HUDEP-2 (cell line): ENCODE measurements at regions not wholly inside any gene's neighbourhood (a gene's known extent, or its start where the extent isn't known, plus 50 kb on each side); places are given as distances from the start of the nearest gene placed in this dataset.

Source experiments
- DNase-seq, 76 experiments: peaks; one replicate each; lab custom pipeline; 2025; ENCODE audit not compliant: unreplicated experiment in 76 of 76; lab: John Stamatoyannopoulos, UW

DNA sequence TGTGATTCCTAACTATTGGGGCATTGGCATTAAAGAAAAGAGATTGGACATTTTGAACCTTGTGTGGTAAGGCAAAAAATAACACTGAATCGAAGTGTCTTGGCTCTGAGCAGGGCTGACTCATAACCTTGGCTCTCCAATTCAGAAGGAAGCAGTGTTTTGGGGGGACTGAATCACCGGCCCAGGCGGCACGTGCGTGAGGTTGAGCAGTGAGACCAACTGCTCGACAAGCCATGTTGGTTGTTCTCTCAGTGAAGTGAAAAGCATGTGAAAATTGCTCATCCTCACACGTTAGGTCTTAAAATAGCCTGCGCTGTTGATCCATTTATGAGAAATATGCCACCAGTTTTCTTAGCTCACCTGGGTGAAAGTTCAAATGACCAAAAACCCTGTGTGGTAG lies 137.8 kb upstream of the SPACA1 start:
- DNase-seq: no peak

DNA sequence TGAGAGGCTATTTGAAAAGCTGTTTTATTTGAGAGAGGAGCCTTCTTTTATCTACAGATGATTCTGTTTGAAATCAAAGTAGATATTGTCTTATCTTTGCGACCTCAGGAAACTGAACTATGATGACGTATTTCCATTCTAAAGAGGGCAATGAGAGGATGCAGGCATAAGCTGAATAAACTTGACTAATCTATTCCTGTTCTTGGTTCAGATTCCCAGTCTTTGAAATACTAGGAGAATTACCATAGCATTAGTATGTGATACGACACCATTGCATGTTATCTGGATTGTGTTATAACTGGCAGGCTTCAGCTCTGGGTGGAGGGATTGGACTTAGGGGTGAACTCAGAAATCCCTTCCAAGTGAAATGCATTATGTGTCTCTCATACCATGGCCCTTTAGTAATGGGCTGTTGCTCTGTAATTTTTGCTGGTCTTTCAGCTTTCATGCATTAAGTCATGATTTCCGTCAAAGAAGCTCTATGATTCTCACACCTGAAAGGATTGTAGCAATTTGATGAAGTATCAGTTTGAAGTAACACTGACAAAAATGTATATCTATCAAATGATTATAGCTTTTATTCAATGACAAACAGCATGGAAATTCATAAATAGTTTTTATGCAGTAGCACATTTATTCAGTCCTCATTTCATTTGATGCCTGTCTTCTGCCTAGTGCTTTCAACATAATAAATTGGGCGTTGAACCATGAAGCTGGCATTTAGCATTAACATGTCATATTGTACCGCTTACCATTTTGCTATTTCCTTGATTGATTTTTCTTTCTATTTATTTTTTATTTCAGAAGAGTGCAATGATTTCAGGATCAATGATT lies 138.4 kb upstream of the SPACA1 start:
- DNase-seq: no peak

DNA sequence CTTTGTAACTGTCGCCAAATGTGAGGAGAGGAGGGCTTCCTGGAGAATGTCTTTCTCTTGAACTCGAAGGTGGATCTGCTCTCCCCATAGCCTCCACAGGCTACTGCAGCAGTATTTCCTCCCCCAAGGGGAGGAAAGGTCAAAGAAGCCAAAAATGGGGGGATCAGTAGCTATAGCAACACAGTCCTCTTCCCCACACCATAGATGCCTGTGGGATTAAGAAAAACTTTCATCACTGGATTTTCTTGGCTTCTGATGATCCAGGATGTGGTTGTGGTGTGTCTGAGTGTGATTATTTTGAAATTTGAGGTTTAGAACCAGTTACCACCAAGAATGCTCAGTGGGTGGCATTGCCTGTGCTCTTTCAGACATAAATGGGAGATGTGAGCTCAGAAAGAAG lies 140.1 kb upstream of the SPACA1 start:
- DNase-seq: no peak

DNA sequence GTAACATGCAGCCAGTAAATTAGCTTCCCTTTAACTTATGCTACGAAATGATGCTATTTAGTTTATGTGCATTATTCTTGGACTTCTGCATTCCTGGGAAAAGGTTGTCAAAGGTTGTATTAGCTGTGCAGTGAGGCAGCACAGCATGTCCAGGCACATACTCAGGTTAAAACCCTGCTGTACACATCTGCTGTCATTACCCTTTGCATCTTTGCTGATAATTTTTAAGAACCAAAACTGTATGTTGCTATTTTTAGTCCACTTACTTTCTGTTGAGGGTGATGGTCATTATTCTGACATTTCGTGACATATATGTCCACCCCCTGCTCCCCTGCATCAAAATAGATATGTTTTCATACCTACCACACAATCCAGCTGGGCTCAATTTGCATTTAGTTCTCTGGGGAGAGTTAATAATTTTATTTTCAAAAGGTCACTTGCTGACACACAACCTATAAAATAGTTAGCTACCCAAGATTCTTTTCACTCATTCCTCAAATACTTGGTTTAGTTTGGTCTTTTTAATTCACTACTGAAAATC lies 142.5 kb upstream of the SPACA1 start:
- DNase-seq: no peak

DNA sequence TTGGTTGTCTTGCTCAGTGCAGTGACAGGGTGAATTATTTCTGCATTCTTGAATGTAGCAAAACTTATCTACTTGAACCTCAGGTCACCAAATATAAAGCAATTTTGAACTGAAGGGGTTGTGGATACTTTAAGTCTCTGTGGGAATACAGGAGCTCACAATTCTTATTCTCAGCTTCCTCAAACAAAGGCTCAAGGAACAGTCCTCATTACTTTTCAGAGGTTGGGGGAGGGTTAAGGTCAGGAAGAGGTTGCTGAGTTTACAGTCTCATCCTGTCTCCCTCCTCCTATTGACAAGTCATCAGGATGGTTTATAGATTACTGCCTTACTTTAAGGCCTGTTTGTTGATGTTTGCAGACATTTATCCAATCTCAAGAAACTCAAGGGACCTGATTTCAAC lies 143.6 kb upstream of the SPACA1 start:
- DNase-seq: no peak

DNA sequence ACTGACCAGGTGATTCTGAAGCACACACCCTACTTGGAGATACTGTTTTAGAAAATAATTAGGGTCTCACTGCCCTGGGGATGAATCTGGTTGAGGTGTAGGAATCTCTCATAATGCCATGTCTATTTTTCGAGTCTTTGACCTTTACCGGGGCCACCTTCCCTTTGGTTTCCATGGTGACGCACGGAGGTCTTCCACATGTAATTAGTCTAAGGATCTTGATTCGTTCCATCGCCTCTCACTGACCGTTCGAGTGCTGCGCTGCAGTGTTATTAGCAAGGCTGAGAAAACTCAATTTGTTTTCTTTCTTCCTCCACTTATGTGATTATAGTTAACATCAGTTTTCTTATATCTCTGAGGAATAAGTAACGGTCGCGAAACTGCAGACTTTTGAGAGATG lies 144.3 kb upstream of the SPACA1 start:
- no peak for DNase-seq

DNA sequence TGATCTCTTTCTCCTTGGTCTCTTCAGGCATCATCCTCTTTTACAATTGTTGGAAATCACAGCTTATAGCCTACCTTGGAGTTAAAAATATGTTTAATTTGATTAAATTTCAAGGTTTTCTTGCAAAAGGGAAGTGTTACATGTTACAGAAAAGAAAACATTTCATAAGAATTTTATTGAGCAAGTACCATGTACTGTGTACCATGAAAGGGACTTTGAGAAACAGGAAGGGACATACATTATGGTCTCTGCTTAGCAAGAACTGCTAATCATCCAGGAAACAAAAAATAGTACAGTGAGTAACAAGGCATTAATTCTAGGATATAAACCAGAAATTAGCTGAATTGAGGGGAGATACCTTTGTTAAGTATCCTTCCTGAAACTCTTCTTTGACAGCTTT lies 145.3 kb upstream of the SPACA1 start:
- DNase-seq: no peak

DNA sequence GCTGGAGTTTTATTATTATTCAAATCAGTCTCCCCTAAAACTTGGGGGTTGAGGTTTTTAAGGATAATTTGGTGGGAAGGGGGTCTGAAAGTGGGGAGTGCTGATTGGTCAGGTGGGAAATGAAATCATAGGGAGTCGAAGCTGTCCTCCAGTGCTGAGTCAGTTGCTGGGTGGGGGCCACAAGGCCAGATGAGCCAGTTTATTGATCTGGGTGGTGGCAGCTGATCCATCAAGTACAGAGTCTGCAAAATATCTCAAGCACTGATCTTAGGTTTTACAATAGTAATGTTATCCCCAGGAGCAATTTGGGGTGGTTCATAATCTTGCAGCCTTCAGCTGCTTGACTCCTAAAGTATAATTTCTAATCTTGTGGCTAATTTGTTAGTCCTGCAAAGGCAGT lies 146.0 kb upstream of the SPACA1 start:
- peak in 1 of 76 experiments; percentile 9 for DNase-seq

DNA sequence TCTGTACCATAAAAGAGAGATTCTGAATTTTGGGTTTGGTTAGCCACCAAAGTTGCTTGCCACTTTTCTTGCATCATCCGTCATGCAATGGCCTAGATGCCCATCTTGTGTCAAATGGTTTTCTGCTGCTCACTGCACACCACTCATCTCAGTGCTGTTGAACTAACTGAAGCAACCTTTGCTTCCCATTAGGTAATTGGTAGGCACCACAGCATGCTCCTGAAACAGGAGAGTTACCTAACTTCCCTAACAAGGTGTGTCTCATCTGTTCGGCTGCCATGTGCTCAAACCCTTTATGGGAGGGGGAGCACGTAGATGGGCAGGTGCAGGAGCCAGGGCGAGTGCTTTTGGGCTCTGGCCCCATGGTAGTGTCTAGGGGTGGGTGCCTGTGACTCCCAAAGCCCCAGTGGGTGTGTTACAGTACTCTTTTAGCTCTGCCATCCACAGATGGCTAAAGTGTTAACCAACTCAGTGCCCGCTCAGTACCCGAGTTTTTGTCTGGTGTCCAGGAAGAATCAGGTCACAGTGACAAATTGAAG lies 147.4 kb upstream of the SPACA1 start:
- DNase-seq: no peak

DNA sequence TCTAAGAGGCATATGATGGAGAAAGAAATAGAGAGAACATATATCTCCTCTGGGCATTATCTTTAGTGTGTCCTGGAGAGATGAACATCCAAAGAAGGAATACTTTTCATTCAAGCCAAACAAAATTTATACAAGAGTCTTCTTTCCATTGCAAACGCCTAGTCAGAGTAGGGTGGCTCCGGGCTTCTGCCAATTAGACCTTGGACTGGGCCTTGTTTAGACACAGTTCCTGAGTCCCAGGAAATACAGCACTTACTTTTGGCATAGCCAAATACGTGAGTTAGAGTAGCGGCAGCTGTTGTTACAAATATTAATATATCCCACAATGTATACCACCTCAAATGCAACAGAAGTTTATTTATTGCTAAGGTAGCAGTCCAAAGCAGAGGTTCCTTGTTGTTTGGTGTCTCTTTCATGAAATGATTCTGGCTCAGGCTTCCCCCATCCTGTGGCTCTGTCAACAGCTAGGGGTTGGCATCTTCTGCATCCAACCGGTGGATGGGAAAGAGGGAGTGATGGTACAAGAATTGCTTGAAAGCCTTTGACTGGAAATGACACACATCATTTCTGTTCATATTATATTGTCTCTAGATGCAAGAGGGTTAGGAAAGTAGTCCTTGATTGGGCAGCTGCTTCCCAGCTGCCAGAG lies 148.0 kb upstream of the SPACA1 start:
- DNase-seq: no peak

DNA sequence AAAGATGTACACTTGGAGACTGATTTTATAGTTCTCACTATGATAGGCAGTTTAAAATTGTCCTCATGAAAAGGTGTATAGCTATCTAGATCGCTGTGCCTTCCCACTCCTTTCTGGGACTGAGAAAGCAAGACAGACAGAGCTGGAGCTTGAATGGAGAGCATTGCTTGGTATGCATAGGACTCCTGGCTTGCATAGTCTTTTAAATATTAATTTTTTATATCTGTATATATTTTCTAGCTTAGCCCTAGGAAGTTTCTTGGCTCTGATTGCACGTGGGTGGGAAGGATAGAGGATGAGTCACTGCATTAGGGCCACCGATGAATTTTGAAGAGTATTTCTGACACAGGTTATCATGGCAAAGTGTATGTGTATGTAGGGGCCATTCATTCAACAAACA lies 150.0 kb upstream of the SPACA1 start:
- peak in 1 of 76 experiments; percentile 21 for DNase-seq

DNA sequence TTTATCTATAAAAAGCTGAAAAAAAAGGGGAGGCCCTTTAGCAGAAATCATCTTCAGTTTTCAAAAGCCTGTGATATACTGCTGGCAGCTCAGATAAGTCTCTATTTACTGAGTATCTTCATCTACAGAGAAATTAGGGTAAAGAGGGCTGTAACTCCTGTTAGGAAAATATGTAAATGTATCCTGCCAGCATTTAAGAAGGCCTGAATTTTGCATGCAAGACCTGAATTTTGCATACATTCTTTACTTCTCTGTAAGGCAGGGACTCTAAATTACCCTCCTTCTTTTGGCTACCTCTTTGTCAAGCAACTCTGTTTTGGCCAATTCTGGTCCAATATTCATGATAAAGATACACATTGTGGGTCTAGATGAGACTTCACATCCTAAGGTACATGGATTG lies 150.6 kb upstream of the SPACA1 start:
- DNase-seq: peak in 2 of 76 experiments; percentile 16 to 25

DNA sequence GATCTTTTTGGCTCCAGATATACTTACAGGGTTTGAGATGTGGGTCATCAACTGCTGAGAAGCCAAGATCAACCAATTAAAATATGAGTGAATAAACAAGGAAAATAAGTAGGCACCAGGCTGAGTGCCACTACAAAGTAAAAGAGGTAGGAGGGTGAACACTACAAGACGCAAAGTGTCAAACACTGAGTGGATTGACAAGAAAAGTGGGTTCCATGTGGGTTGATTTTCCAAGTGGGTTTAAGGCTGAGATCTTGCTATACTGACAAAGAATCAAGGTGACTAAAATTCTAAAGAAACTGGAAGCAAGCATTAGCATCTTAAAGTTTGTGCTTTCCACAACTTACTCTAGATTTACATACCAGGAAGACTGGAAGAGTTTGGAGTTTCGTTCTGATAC lies 160.4 kb upstream of the SPACA1 start:
- no peak for DNase-seq

DNA sequence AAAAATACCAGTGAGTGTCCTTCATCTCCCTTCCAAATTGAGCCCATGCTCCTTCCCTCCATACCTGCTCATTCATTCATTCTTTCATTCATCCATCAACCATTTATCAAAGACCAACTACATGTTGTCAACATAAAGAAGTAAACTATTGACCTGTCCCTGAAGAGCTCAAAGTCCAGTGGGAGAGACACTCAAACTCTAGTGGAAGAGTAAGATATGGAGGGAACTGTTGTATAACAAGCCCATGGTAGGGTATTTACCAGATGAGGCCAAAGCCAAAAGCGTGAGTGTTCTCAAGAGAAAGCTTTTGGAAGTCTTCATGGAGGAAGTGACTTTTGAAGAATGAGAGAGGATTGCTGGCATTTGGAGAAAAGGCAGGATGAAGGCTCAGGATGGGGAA lies 163.4 kb upstream of the SPACA1 start:
- DNase-seq: no peak

DNA sequence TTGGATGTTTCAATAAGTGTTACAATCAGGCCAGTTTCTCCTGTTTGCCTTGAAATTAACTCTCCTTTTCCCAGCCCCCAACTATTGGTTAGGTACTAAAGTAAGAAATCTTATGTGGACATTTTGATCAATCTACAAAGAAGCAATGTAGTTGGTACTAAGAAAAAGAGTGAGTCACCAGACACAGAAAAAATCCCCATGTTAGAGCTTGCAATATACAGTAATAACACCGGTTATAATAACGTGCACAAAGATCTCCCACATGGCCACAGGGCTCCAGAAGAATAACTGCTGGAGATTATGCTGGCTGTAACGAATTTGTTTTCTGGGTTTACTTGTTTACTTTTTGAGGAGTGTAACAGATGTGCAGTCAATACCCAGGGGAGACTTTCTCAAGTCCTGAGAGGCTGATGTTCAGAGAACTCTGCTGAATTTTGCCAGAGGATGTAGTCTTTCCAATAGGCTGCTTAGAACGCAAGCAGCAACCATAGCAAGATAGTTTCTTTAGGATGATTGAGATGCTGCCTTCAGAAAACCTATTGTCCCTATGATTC lies 166.2 kb upstream of the SPACA1 start:
- no peak for DNase-seq

DNA sequence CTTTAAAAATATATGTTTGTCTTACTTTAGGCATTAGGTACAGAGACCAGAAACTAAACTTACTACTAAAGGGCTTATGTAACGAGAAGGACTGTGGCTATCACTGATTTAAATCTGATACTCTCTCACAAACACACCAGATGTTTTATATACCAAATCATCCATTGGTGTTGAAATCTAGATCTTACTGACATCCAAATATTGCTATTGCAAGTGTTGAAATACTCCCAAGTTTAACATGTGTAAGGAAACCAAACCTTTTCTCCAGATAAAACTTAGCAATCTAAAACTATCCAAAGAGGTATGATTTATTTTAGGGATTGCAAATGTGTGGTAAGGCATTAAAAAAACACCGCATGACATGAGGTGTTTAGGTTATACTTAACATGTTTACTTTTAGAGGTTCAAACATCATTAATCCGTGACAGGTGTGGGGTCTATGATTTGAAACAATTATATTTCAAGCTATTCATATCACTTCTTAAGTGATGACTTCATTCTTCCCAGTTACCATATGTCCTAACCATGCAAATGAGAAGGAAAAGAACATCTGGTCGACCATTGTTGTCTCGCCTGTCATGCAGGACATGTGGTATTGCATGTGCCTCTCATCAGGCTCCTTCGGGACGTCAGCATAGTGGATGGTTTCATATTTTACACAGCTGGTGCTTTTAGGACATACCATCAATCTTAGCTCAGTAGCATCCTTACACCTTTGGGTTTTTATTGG lies 168.3 kb upstream of the SPACA1 start:
- no peak for DNase-seq

DNA sequence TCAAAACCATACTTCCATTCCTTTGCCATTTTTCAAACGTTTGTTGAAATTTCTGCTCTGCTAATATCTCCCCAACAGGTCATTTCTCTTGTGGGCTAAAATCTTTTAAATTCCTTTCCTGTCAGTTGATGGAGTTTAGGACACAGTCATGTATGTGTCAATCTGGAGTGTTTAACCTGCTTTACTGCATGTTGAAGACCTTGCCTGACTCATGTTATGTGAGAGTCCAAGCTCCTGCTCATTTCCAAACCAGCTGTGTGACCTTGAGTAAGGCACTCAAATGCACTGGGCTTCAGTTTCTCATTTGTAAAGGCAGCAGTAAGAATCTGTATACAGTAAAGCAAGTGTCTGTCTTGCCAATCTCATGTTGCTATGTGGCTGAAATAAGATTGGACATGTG lies 171.9 kb upstream of the SPACA1 start:
- DNase-seq: no peak

DNA sequence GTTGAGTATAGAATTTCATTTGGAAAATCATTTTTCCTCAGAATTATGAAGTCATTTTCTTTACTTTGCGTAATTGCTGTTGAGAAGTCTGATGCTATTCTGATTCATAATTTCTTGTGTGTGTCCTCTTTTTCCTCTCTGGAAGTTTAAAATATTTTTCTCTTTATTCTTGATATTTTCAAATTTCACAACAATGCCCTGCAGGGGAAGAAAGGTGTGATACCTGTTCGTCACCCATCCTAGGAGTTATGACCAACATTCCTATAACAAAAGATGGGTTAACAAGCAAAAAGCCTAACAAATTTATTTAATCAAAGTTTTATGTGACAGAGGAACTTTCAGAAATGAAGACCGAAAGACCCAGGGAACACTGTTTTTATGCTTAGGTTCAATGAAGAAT lies 171.5 kb upstream of the AKIRIN2 start:
- DNase-seq: no peak

DNA sequence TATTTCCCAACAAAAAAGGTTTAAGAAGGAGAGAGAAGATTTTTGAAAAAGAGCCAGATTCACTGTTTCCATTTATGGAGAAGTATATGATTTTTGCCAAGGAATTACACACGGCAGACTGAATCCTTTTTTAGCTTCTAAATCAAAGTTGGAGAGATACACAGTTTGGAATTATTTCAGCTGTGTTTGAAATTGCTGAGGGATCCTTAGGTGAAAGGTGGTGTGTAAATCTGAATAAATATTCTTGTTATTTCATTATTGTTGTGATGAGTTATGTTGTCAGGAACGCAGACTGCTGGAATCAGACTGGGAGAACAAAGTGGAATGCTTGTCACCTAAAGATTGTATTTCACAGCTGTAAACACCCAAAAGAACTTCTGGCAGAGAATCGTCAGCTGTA lies 168.5 kb upstream of the AKIRIN2 start:
- no peak for DNase-seq

DNA sequence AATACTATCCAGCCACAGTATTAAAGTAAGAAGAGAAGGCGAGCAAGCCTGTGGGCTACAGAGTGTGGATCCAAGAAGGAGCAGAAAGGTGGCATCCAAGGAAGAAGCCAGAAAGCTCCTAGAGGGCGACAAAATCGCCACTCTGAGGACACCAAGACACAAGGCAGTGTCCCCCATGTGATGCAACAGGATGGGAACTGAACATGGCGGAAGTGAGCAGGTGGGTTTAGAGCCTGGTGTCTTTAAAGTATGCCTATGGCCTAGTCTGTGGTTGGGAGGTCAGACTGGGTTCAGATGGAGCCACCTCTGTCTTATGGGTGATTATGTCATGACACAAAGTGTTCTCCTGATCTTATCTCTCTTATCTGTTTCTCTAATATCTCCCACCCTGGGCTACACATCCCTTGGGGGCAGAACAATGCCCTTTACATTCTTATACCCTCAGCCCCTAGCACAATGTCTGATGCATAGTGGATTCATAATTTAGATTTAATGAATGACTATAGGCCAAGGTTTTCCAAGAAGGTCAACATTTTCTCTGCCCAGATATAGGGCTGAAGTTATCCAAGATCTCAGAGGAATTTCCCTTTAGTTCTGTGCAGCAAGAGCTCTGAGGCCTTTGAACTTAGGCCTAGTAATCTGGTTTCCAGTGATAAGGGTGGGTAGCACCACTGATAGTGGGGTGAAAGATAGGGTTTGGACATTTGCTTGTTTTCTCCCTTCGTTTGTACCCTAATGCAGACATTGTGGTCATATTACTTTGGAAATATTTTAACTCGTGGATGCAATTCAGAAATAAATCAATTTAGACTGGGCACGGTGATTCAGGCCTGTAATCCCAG lies 167.3 kb upstream of the AKIRIN2 start:
- DNase-seq: peak in 5 of 76 experiments; percentile 2 to 40 (median 13)
